Neural cell (in vitro differentiated cells): ENCODE measurements at regions not wholly inside any gene's neighbourhood (a gene's known extent, or its start where the extent isn't known, plus 50 kb on each side); places are given as distances from the start of the nearest gene placed in this dataset.

Experiments used
- H2AFZ ChIP-seq: fragments of 200-600, 300-800 bp; sonication (generic), shearing (Covaris generic); 2 replicates; pipeline ENCODE4 v1.6.0; 2014; ENCODE audit warnings: low read depth, mild to moderate bottlenecking, antibody characterized with exemption, low read length, moderate library complexity
- H3F3A ChIP-seq: fragments of 200-600 bp; shearing (Covaris generic); 2 replicates; pipeline ENCODE4 v1.6.1; 2016; ENCODE audit warnings: mild to moderate bottlenecking, moderate library complexity, mixed read lengths, antibody characterized with exemption, low read length; ENCODE audit not compliant: insufficient read depth, poor library complexity, severe bottlenecking
- H3K27ac ChIP-seq: fragments of 200-600, 300-800 bp; sonication (generic), shearing (Covaris generic); 2 replicates; pipeline ENCODE4 v1.5.1; 2014; ENCODE audit warnings: mild to moderate bottlenecking, low read length, moderate library complexity
- H3K27me3 ChIP-seq: fragments of 300-800, 200-600 bp; sonication (generic), shearing (Covaris generic); 2 replicates; pipeline ENCODE4 v1.6.0; 2014; ENCODE audit warnings: mild to moderate bottlenecking, low read depth, low read length, moderate library complexity; ENCODE audit not compliant: insufficient read depth
- H3K36me3 ChIP-seq: fragments of 300-800, 200-600 bp; sonication (generic), shearing (Covaris generic); 2 replicates; pipeline ENCODE4 v1.5.1; 2014; ENCODE audit warnings: mild to moderate bottlenecking, antibody characterized with exemption, low read length, moderate library complexity; ENCODE audit not compliant: insufficient read depth
- H3K4me2 ChIP-seq: fragments of 300-800, 200-600 bp; sonication (generic), shearing (Covaris generic); 2 replicates; pipeline ENCODE4 v1.6.0; 2014; ENCODE audit warnings: mild to moderate bottlenecking, low read length
- H3K4me3 ChIP-seq: fragments of 300-800, 200-600 bp; sonication (generic), shearing (Covaris generic); 2 replicates; pipeline ENCODE4 v1.5.1; 2014; ENCODE audit warnings: mild to moderate bottlenecking, low read length, moderate library complexity
- H3K79me2 ChIP-seq: fragments of 200-600 bp; shearing (Covaris generic); replicated peaks from 2 replicates; pipeline ENCODE4 v1.6.0; 2014; ENCODE audit warnings: mild to moderate bottlenecking, low read length, moderate library complexity; ENCODE audit not compliant: insufficient read depth
- H3K9ac ChIP-seq: fragments of 300-800, 200-600 bp; sonication (generic), shearing (Covaris generic); 2 replicates; pipeline ENCODE4 v1.6.1; 2016; ENCODE audit warnings: mild to moderate bottlenecking, low read length, mixed read lengths
- H3K9me2 ChIP-seq: fragments of 200-600 bp; shearing (Covaris generic); 2 replicates; pipeline ENCODE4 v1.6.1; 2016; ENCODE audit warnings: mild to moderate bottlenecking, low read length, mixed read lengths; ENCODE audit not compliant: insufficient read depth
- H3K9me3 ChIP-seq: fragments of 200-600, 300-800 bp; sonication (generic), shearing (Covaris generic); 2 replicates; pipeline ENCODE4 v1.6.1; 2016; ENCODE audit warnings: mild to moderate bottlenecking, mixed run types, low read length, moderate library complexity, mixed read lengths
- H4K20me1 ChIP-seq: fragments of 200-600 bp; shearing (Covaris generic); 2 replicates; pipeline ENCODE4 v1.6.1; 2016; ENCODE audit warnings: mild to moderate bottlenecking, mixed run types; ENCODE audit not compliant: insufficient read depth
- CTCF ChIP-seq: fragments of 450-650 bp; IDR thresholded peaks from 2 replicates; pipeline ENCODE4 v1.5.1; 2014; ENCODE audit warnings: antibody characterized with exemption, mild to moderate bottlenecking, moderate library complexity; ENCODE audit not compliant: poor library complexity, severe bottlenecking
- EP300 ChIP-seq: fragments of 450-650 bp; conservative IDR thresholded peaks from 2 replicates; pipeline ENCODE4 v1.6.1; 2014; ENCODE audit warnings: antibody characterized with exemption, mild to moderate bottlenecking, moderate library complexity; ENCODE audit not compliant: poor library complexity, severe bottlenecking
- EZH2 ChIP-seq: fragments of 200-600, 300-800 bp; shearing (Covaris generic), sonication (generic); IDR thresholded peaks from 2 replicates; pipeline ENCODE4 v1.6.1; 2014; ENCODE audit warnings: antibody characterized with exemption, low read length, borderline replicate concordance, mild to moderate bottlenecking; ENCODE audit not compliant: insufficient read depth, poor library complexity, severe bottlenecking
- MXI1 ChIP-seq: fragments of 450-650 bp; conservative IDR thresholded peaks from 2 replicates; pipeline ENCODE4 v1.6.1; 2014; ENCODE audit warnings: antibody characterized with exemption, mild to moderate bottlenecking; ENCODE audit not compliant: poor library complexity, severe bottlenecking
- POLR2AphosphoS5 ChIP-seq: IDR thresholded peaks from 2 replicates; pipeline ENCODE4 v1.6.1; 2012
- RAD21 ChIP-seq: fragments of 450-650 bp; conservative IDR thresholded peaks from 2 replicates; pipeline ENCODE4 v1.6.1; 2014; ENCODE audit warnings: antibody characterized with exemption, mild to moderate bottlenecking, moderate library complexity
- SMC3 ChIP-seq: fragments of 450-650 bp; conservative IDR thresholded peaks from 2 replicates; pipeline ENCODE4 v1.6.1; 2014; ENCODE audit warnings: antibody characterized with exemption, mild to moderate bottlenecking, moderate library complexity; ENCODE audit not compliant: poor library complexity
- TAF1 ChIP-seq: IDR thresholded peaks from 2 replicates; pipeline ENCODE4 v1.6.1; 2012; ENCODE audit warnings: low read depth
- TF ChIP-seq, protein P1 (sequence below): IDR thresholded peaks from 2 replicates; pipeline ENCODE4 v1.6.1; 2012; ENCODE audit warnings: borderline replicate concordance

DNA sequence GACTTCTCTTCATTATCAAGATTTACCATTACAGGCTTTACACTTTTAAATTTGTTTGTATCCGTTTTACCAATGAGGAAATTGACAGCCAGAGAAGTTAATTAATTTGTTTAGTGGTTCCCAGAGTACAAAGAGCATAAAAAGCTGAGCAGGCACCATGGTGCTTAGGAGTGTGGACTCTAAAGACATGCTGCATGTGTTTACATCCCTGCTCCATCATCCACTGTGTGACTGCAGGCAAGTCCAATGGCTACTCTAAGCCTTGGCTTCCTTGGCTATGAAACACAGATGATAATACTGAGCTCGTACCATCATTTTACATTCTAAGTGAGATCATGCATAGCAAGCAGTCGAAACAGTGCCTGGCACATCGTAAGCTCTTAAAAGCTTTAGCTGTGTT, 108.0 kb upstream of the SLC35G4 start:
- Histone ChIP-seq H3K36me3 (no peaks in the 10 kb centered on the region), H3K4me2 (no peak overlapping the region), H3K79me2 (no peaks in the 10 kb centered on the region), H3K9me3 (no peaks in the 10 kb centered on the region), H3F3A (no peaks in the 10 kb centered on the region), H3K27ac (no peak overlapping the region), H2AFZ (no peak overlapping the region), H4K20me1 (no peaks in the 10 kb centered on the region), H3K9me2 (no peaks in the 10 kb centered on the region), H3K27me3 (no peaks in the 10 kb centered on the region), H3K9ac (no peak overlapping the region), H3K4me3 (no peak overlapping the region)
- TF ChIP-seq RAD21: no peak
- TF ChIP-seq POLR2AphosphoS5: no peak
- TF ChIP-seq EZH2: no peak
- no peak for TF ChIP-seq CTCF
- no peak for TF ChIP-seq SMC3
- TF ChIP-seq MXI1: no peak
- no peak for TF ChIP-seq TAF1
- TF ChIP-seq EP300: no peak
- TF ChIP-seq, protein P1, sequence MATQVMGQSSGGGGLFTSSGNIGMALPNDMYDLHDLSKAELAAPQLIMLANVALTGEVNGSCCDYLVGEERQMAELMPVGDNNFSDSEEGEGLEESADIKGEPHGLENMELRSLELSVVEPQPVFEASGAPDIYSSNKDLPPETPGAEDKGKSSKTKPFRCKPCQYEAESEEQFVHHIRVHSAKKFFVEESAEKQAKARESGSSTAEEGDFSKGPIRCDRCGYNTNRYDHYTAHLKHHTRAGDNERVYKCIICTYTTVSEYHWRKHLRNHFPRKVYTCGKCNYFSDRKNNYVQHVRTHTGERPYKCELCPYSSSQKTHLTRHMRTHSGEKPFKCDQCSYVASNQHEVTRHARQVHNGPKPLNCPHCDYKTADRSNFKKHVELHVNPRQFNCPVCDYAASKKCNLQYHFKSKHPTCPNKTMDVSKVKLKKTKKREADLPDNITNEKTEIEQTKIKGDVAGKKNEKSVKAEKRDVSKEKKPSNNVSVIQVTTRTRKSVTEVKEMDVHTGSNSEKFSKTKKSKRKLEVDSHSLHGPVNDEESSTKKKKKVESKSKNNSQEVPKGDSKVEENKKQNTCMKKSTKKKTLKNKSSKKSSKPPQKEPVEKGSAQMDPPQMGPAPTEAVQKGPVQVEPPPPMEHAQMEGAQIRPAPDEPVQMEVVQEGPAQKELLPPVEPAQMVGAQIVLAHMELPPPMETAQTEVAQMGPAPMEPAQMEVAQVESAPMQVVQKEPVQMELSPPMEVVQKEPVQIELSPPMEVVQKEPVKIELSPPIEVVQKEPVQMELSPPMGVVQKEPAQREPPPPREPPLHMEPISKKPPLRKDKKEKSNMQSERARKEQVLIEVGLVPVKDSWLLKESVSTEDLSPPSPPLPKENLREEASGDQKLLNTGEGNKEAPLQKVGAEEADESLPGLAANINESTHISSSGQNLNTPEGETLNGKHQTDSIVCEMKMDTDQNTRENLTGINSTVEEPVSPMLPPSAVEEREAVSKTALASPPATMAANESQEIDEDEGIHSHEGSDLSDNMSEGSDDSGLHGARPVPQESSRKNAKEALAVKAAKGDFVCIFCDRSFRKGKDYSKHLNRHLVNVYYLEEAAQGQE: no peak

GRCh38 chr18:11500153-11501122, 109.0 kb upstream of the SLC35G4 start:
- Histone ChIP-seq H3K27ac (no peak overlapping the region), H3F3A (no peaks in the 10 kb centered on the region), H3K4me2 (no peak overlapping the region), H3K79me2 (no peaks in the 10 kb centered on the region), H4K20me1 (no peaks in the 10 kb centered on the region), H2AFZ (no peak overlapping the region), H3K27me3 (no peaks in the 10 kb centered on the region), H3K4me3 (no peak overlapping the region), H3K9me2 (no peaks in the 10 kb centered on the region), H3K9ac (no peak overlapping the region), H3K9me3 (no peaks in the 10 kb centered on the region), H3K36me3 (no peaks in the 10 kb centered on the region)
- TF ChIP-seq EP300 (no peak), CTCF (no peak), SMC3 (no peak), RAD21 (no peak), TAF1 (no peak), POLR2AphosphoS5 (no peak), EZH2 (no peak), MXI1 (no peak)
- TF ChIP-seq, protein P1: no peak
